GM06990 (cell line): ENCODE measurements at regions not wholly inside any gene's neighbourhood (a gene's known extent, or its start where the extent isn't known, plus 50 kb on each side); places are given as distances from the start of the nearest gene placed in this dataset.

Source experiments
- DNase-seq: peaks from one replicate; pipeline ENCODE4 v3.0.0-alpha.2; 2011; ENCODE audit not compliant: insufficient read length; ENCODE audit errors: extremely low read depth
- H3K27me3 ChIP-seq: replicated peaks from 2 replicates; pipeline ENCODE4 v1.6.0; 2011; ENCODE audit warnings: low read length; ENCODE audit not compliant: control insufficient read depth, insufficient read depth
- H3K36me3 ChIP-seq: 2 replicates; pipeline ENCODE4 v1.5.1; 2011; ENCODE audit warnings: low read length; ENCODE audit not compliant: control insufficient read depth, insufficient read depth
- H3K4me3 ChIP-seq: replicated peaks from 2 replicates; pipeline ENCODE4 v1.5.1; 2011; ENCODE audit warnings: low read depth, mild to moderate bottlenecking, control low read depth, low read length
- CTCF ChIP-seq: IDR thresholded peaks from 2 replicates; pipeline ENCODE4 v1.5.1; 2011; ENCODE audit warnings: low read length, control low read depth, mild to moderate bottlenecking, inconsistent platforms; ENCODE audit not compliant: insufficient read depth, poor library complexity, severe bottlenecking

GRCh38 chr2:19250906-19251305, 107.5 kb downstream of the OSR1 start:
- DNase-seq = no peak
- Histone ChIP-seq H3K36me3 (no peaks in the 10 kb centered on the region), H3K4me3 (no peak overlapping the region), H3K27me3 (no peaks in the 10 kb centered on the region)
- TF ChIP-seq CTCF = no peak

- Histone ChIP-seq H3K36me3 (no peaks in the 10 kb centered on the region), H3K4me3 (no peak overlapping the region), H3K27me3 (no peaks in the 10 kb centered on the region)
- TF ChIP-seq CTCF = no peak
- no peak for DNase-seq
These were observed 111.2 kb downstream of the OSR1 start for GRCh38 chr2:19247186-19247585.

GRCh38 chr2:19246496-19246895, 111.9 kb downstream of the OSR1 start:
- H3K36me3 ChIP-seq = no peaks in the 10 kb centered on the region
- H3K27me3 ChIP-seq = no peaks in the 10 kb centered on the region
- TF ChIP-seq CTCF = no peak
- no peak overlapping the region for H3K4me3 ChIP-seq
- no peak for DNase-seq

GRCh38 chr2:19244460-19245363, 113.7 kb downstream of the OSR1 start:
- no peak for DNase-seq
- Histone ChIP-seq H3K27me3 (no peaks in the 10 kb centered on the region), H3K4me3 (no peak overlapping the region), H3K36me3 (no peaks in the 10 kb centered on the region)
- no peak for TF ChIP-seq CTCF

GRCh38 chr2:19238440-19239060, 119.9 kb downstream of the OSR1 start:
- Histone ChIP-seq H3K27me3 (peaks cover 2% of the 10 kb centered on the region; the same call in 1 of the 2 replicates), H3K36me3 (no peaks in the 10 kb centered on the region), H3K4me3 (no peak overlapping the region)
- no peak for TF ChIP-seq CTCF
- DNase-seq = no peak
